ENCODE measurements at regions not wholly inside any gene's neighbourhood (a gene's known extent, or its start where the extent isn't known, plus 50 kb on each side); places are given as distances from the start of the nearest gene placed in this dataset.

GRCh38 chr2:114066186-114066747 lies 176.4 kb downstream of the ACTR3 start:
- TF ChIP-seq CTCF (IDR thresholded peaks at IDR 0.05): no peak
- H3K27ac ChIP-seq: no peak overlapping the region
- intact Hi-C loops (cut with DNase I): no loop called here
- H3K4me1 ChIP-seq: no peaks in the 10 kb centered on the region
- no peaks in the 10 kb centered on the region for H3K9me3 ChIP-seq
- no peak for DNase-seq (ENCODE audit: low spot score in 2 of 2)
- no peaks in the 10 kb centered on the region for H3K36me3 ChIP-seq
- no peak overlapping the region for H3K4me3 ChIP-seq
- H3K27me3 ChIP-seq: no peaks in the 10 kb centered on the region

- Histone ChIP-seq H3K4me3 (no peak overlapping the region), H3K4me1 (no peaks in the 10 kb centered on the region), H3K27ac (no peak overlapping the region), H3K27me3 (no peaks in the 10 kb centered on the region), H3K36me3 (no peaks in the 10 kb centered on the region), H3K9me3 (no peaks in the 10 kb centered on the region)
- no peak for TF ChIP-seq CTCF (IDR thresholded peaks at IDR 0.05)
- DNase-seq (ENCODE audit: low spot score in 2 of 2): no peak
- intact Hi-C loops (cut with DNase I): no loop called here
Measured at GRCh38 chr2:114068438-114068837, 178.5 kb downstream of the ACTR3 start.

- Histone ChIP-seq H3K36me3 (no peaks in the 10 kb centered on the region), H3K27me3 (no peaks in the 10 kb centered on the region)
- intact Hi-C loops (cut with DNase I): no loop called here
Measured at GRCh38 chr2:114076961-114077360, 187.1 kb downstream of the ACTR3 start.

GRCh38 chr2:114079366-114080004 lies 189.6 kb downstream of the ACTR3 start:
- intact Hi-C loops (cut with DNase I): no loop called here
- no peaks in the 10 kb centered on the region for H3K36me3 ChIP-seq
- H3K4me3 ChIP-seq: no peak overlapping the region
- H3K27ac ChIP-seq: no peak overlapping the region
- no peaks in the 10 kb centered on the region for H3K9me3 ChIP-seq
- TF ChIP-seq CTCF (IDR thresholded peaks at IDR 0.05): no peak
- no peaks in the 10 kb centered on the region for H3K4me1 ChIP-seq
- no peaks in the 10 kb centered on the region for H3K27me3 ChIP-seq
- no peak for DNase-seq (ENCODE audit: low spot score in 2 of 2)

More at GRCh38 chr2:114076961-114077360, 187.1 kb downstream of the ACTR3 start:
- no peaks in the 10 kb centered on the region for H3K4me1 ChIP-seq
- TF ChIP-seq CTCF (IDR thresholded peaks at IDR 0.05): no peak
- H3K9me3 ChIP-seq: no peaks in the 10 kb centered on the region
- H3K27ac ChIP-seq: no peak overlapping the region
- DNase-seq (ENCODE audit: low spot score in 2 of 2): no peak
- no peak overlapping the region for H3K4me3 ChIP-seq

GRCh38 chr2:114082731-114083433 lies 193.0 kb downstream of the ACTR3 start:
- Histone ChIP-seq H3K27ac (no peak overlapping the region), H3K9me3 (no peaks in the 10 kb centered on the region), H3K4me1 (no peaks in the 10 kb centered on the region), H3K36me3 (no peaks in the 10 kb centered on the region), H3K27me3 (no peaks in the 10 kb centered on the region), H3K4me3 (no peak overlapping the region)
- no peak for DNase-seq (ENCODE audit: low spot score in 2 of 2)
- intact Hi-C loops (cut with DNase I): no loop called here
- TF ChIP-seq CTCF (IDR thresholded peaks at IDR 0.05): no peak

Measured in ascending aorta (tissue), 2 donors.